HepG2 (cell line): ENCODE measurements at regions not wholly inside any gene's neighbourhood (a gene's known extent, or its start where the extent isn't known, plus 50 kb on each side); places are given as distances from the start of the nearest gene placed in this dataset.
A peak's percentile ranks its signal among the peaks of the same experiment; 100 is the strongest.

Source experiments
- ARID3A ChIP-seq: IDR thresholded peaks from 2 replicates; pipeline ENCODE4 v1.6.1; 2012; ENCODE audit warnings: low read depth, low read length, improper control_type of control experiment
- ATF6 ChIP-seq: sonication (generic); formaldehyde crosslinking; conservative IDR thresholded peaks from 2 replicates; pipeline ENCODE4 v1.4.0; 2020; ENCODE audit warnings: missing genetic modification reagents
- CENPX ChIP-seq: sonication (generic); formaldehyde crosslinking; IDR thresholded peaks from 2 replicates; pipeline ENCODE4 v1.9.0; 2021; ENCODE audit warnings: mild to moderate bottlenecking, missing genetic modification reagents, moderate library complexity
- DPF2 ChIP-seq: sonication (generic); formaldehyde crosslinking; IDR thresholded peaks from 2 replicates; pipeline ENCODE4 v1.4.0; 2020; ENCODE audit warnings: mild to moderate bottlenecking, low read depth, missing genetic modification reagents, borderline replicate concordance
- ELF1 ChIP-seq: sonication (generic); formaldehyde crosslinking; IDR thresholded peaks from 2 replicates; pipeline ENCODE4 v1.4.0; 2020; ENCODE audit warnings: missing genetic modification reagents
- HNF1B ChIP-seq: sonication (generic); formaldehyde crosslinking; IDR thresholded peaks from 2 replicates; pipeline ENCODE4 v1.5.1; 2020; ENCODE audit warnings: mild to moderate bottlenecking, moderate library complexity, missing genetic modification reagents
- KLF6 ChIP-seq: IDR thresholded peaks from 2 replicates; pipeline ENCODE4 v1.8.0; 2016; ENCODE audit warnings: missing biosample characterization, missing genetic modification reagents
- MXI1 ChIP-seq: IDR thresholded peaks from 3 replicates; pipeline ENCODE4 v1.6.1; 2012; ENCODE audit warnings: low read depth, low read length, inconsistent platforms, borderline replicate concordance
- NFKB2 ChIP-seq: sonication (generic); formaldehyde crosslinking; IDR thresholded peaks from 2 replicates; pipeline ENCODE4 v1.4.0; 2020; ENCODE audit warnings: missing genetic modification reagents, borderline replicate concordance
- SAFB2 ChIP-seq: sonication (generic); formaldehyde crosslinking; IDR thresholded peaks from 2 replicates; pipeline ENCODE4 v1.5.1; 2020; ENCODE audit warnings: missing genetic modification reagents, low read depth, mild to moderate bottlenecking, borderline replicate concordance
- SIN3B ChIP-seq: fragments of 150-350 bp; IDR thresholded peaks from 2 replicates; pipeline ENCODE4 v1.6.1; 2014; ENCODE audit warnings: low read length
- ZFP36L1 ChIP-seq: sonication (generic); formaldehyde crosslinking; IDR thresholded peaks from 2 replicates; pipeline ENCODE4 v1.8.0; 2022; ENCODE audit warnings: mild to moderate bottlenecking, missing genetic modification reagents, moderate library complexity
- ZNF446 ChIP-seq: sonication (generic); formaldehyde crosslinking; IDR thresholded peaks from 2 replicates; pipeline ENCODE4 v1.5.0; 2020; ENCODE audit warnings: mild to moderate bottlenecking, missing genetic modification reagents
- ZNF629 ChIP-seq: sonication (generic); formaldehyde crosslinking; conservative IDR thresholded peaks from 2 replicates; pipeline ENCODE4 v1.5.0; 2020; ENCODE audit warnings: missing genetic modification reagents
- ZNF646 ChIP-seq: sonication (generic); formaldehyde crosslinking; IDR thresholded peaks from 2 replicates; pipeline ENCODE4 v1.9.0; 2021; ENCODE audit warnings: mild to moderate bottlenecking, missing genetic modification reagents
- ZNF724P ChIP-seq: sonication (generic); formaldehyde crosslinking; IDR thresholded peaks from 2 replicates; pipeline ENCODE4 v1.8.0; 2022; ENCODE audit warnings: missing genetic modification reagents, borderline replicate concordance
- ZNF777 ChIP-seq: sonication (generic); formaldehyde crosslinking; IDR thresholded peaks from 2 replicates; pipeline ENCODE4 v1.4.0; 2020; ENCODE audit warnings: missing genetic modification reagents

- TF ChIP-seq ZNF646 (CRISPR knock-in tag), result no peak
- TF ChIP-seq ZFP36L1 (CRISPR knock-in tag), result peak; percentile 83; the same call in 1 of the 2 replicates
- TF ChIP-seq ATF6 (CRISPR knock-in tag), result no peak
- TF ChIP-seq CENPX (CRISPR knock-in tag), result no peak
- 0 out of 2 replicates have a peak, but pooled peaks have one; percentile 31 for TF ChIP-seq HNF1B (CRISPR knock-in tag)
- peak; percentile 83; the same call in 1 of the 2 replicates for TF ChIP-seq KLF6
- TF ChIP-seq ZNF777, result peak; percentile 83
- no peak for TF ChIP-seq SAFB2 (CRISPR knock-in tag)
- 0 out of 2 replicates have a peak, but pooled peaks have one; percentile 11 for TF ChIP-seq ELF1 (CRISPR knock-in tag)
- TF ChIP-seq ZNF724P (CRISPR knock-in tag), result peak; percentile 87; the same call in 1 of the 2 replicates
- peak; percentile 92; the same call in 1 of the 2 replicates for TF ChIP-seq NFKB2 (CRISPR knock-in tag)
- TF ChIP-seq MXI1, result 0 out of 3 replicates have a peak, but pooled peaks have one; percentile 22
- TF ChIP-seq ZNF446 (CRISPR knock-in tag), result peak; percentile 79; the same call in 1 of the 2 replicates
- TF ChIP-seq ARID3A, result no peak
- TF ChIP-seq DPF2, result peak; percentile 24; the same call in 1 of the 2 replicates
- no peak for TF ChIP-seq SIN3B
- 0 out of 2 replicates have a peak, but pooled peaks have one; percentile 11 for TF ChIP-seq ZNF629
Observed at GRCh38 chr18:79588636-79589481, 90.7 kb upstream of the CTDP1 start (continued).
